IMR-90 (cell line): ENCODE measurements at regions not wholly inside any gene's neighbourhood (a gene's known extent, or its start where the extent isn't known, plus 50 kb on each side); places are given as distances from the start of the nearest gene placed in this dataset.

ENCODE experiments used
- ATAC-seq: fragments of 200-7000 bp; cut with Tn5 transposase; 2 replicates; pipeline ENCODE4 v1.9.1; 2020; ENCODE audit warnings: low read depth, mild to moderate bottlenecking, moderate library complexity
- BruUV-seq: library from RNA; stranded (reverse); fragments of 400-500 nt; replicated peaks from 2 replicates; lab custom pipeline; 2021; lab: Mats Ljungman, UMichigan
- CTCF ChIA-PET: fragments of 300-600 bp; formaldehyde crosslinking; extraction: SDS; loops from one replicate; lab custom pipeline; 2021; ENCODE audit warnings: antibody characterized with exemption; lab: Yijun Ruan, JAX
- POLR2A ChIA-PET: fragments of 300-600 bp; sonication (Branson Sonifier 250); formaldehyde crosslinking; loops from one replicate; lab custom pipeline; 2022; ENCODE audit warnings: antibody characterized with exemption; ENCODE audit not compliant: unreplicated experiment; lab: Charles Lee
- DNase-seq: peaks from one replicate; pipeline ENCODE4 v3.0.0; 2013
- H2AFZ ChIP-seq: replicated peaks from 2 replicates; pipeline ENCODE3; 2013; ENCODE audit warnings: low read length, mild to moderate bottlenecking; ENCODE audit not compliant: poor library complexity
- H2AK5ac ChIP-seq: 2 replicates; pipeline ENCODE4 v1.6.1; 2013; ENCODE audit warnings: low read depth, low read length, inconsistent platforms
- H2AK9ac ChIP-seq: replicated peaks from 2 replicates; pipeline ENCODE3; 2013; ENCODE audit warnings: mild to moderate bottlenecking, low read depth, low read length, moderate library complexity; ENCODE audit not compliant: poor library complexity
- H2BK120ac ChIP-seq: 2 replicates; pipeline ENCODE4 v1.6.1; 2013; ENCODE audit warnings: low read depth, low read length, inconsistent platforms
- H2BK15ac ChIP-seq: 3 replicates; pipeline ENCODE4 v1.6.1; 2013; ENCODE audit warnings: low read depth, low read length, inconsistent platforms
- H2BK20ac ChIP-seq: 2 replicates; pipeline ENCODE4 v1.6.1; 2013; ENCODE audit warnings: low read depth, mild to moderate bottlenecking, inconsistent platforms, low read length, moderate library complexity
- H2BK5ac ChIP-seq: 2 replicates; pipeline ENCODE4 v1.6.1; 2013; ENCODE audit warnings: mild to moderate bottlenecking, low read depth, low read length, inconsistent platforms; ENCODE audit not compliant: poor library complexity, severe bottlenecking
- H3K14ac ChIP-seq: replicated peaks from 2 replicates; pipeline ENCODE4 v1.6.1; 2013; ENCODE audit warnings: low read depth, low read length, inconsistent platforms
- H3K18ac ChIP-seq: 2 replicates; pipeline ENCODE4 v1.6.1; 2013; ENCODE audit warnings: low read depth, low read length, control low read depth
- H3K23ac ChIP-seq: 2 replicates; pipeline ENCODE4 v1.6.1; 2013; ENCODE audit warnings: low read depth, low read length, inconsistent platforms
- H3K27ac ChIP-seq: 2 replicates; pipeline ENCODE4 v1.5.1; 2013; ENCODE audit warnings: mild to moderate bottlenecking, control low read depth, low read length; ENCODE audit not compliant: insufficient read depth
- H3K27me3 ChIP-seq: 2 replicates; pipeline ENCODE4 v1.6.1; 2013; ENCODE audit warnings: low read length; ENCODE audit not compliant: control insufficient read depth, insufficient read depth
- H3K36me3 ChIP-seq: 2 replicates; pipeline ENCODE4 v1.6.1; 2013; ENCODE audit warnings: low read length, mixed read lengths; ENCODE audit not compliant: control insufficient read depth, insufficient read depth
- H3K4ac ChIP-seq: 2 replicates; pipeline ENCODE4 v1.6.1; 2013; ENCODE audit warnings: low read depth, low read length, inconsistent platforms
- H3K4me1 ChIP-seq: 2 replicates; pipeline ENCODE4 v1.6.1; 2013; ENCODE audit warnings: low read length, mixed read lengths; ENCODE audit not compliant: control insufficient read depth, insufficient read depth
- H3K4me2 ChIP-seq: 2 replicates; pipeline ENCODE4 v1.6.1; 2013; ENCODE audit warnings: low read depth, mild to moderate bottlenecking, control low read depth, low read length, moderate library complexity
- H3K4me3 ChIP-seq: 2 replicates; pipeline ENCODE4 v1.5.1; 2013; ENCODE audit warnings: low read depth, mild to moderate bottlenecking, control low read depth, low read length, moderate library complexity; ENCODE audit not compliant: insufficient read depth
- H3K56ac ChIP-seq: 2 replicates; pipeline ENCODE4 v1.6.1; 2013; ENCODE audit warnings: low read length, inconsistent platforms; ENCODE audit not compliant: insufficient read depth; ENCODE audit errors: extremely low read depth
- H3K79me1 ChIP-seq, 2 experiments: 2 replicates each; pipeline ENCODE4 v1.6.1; 2013; ENCODE audit warnings: low read length in 2 of 2, inconsistent platforms in 1 of 2, low read depth in 1 of 2
- H3K9ac ChIP-seq: 2 replicates; pipeline ENCODE4 v1.6.1; 2013; ENCODE audit warnings: low read depth, low read length, control low read depth
- H3K9me1 ChIP-seq: 2 replicates; pipeline ENCODE4 v1.6.1; 2013; ENCODE audit warnings: low read length, inconsistent platforms; ENCODE audit not compliant: insufficient read depth
- H3K9me3 ChIP-seq: 2 replicates; pipeline ENCODE4 v1.6.1; 2013; ENCODE audit warnings: low read length; ENCODE audit not compliant: control insufficient read depth, insufficient read depth
- H4K20me1 ChIP-seq: 2 replicates; pipeline ENCODE4 v1.6.1; 2013; ENCODE audit warnings: low read length, inconsistent platforms; ENCODE audit not compliant: insufficient read depth
- H4K5ac ChIP-seq: 2 replicates; pipeline ENCODE4 v1.6.1; 2013; ENCODE audit warnings: mild to moderate bottlenecking, low read depth, low read length, control low read depth
- H4K8ac ChIP-seq, 2 experiments: 2 replicates each; pipeline ENCODE4 v1.6.1; 2013; ENCODE audit warnings: low read depth in 2 of 2, low read length in 2 of 2, control low read depth in 1 of 2, inconsistent platforms in 1 of 2
- H4K91ac ChIP-seq: 2 replicates; pipeline ENCODE4 v1.6.1; 2013; ENCODE audit warnings: low read depth, low read length, inconsistent platforms; ENCODE audit not compliant: insufficient read depth
- BHLHE40 ChIP-seq: fragments of 150-350 bp; IDR thresholded peaks from 2 replicates; pipeline ENCODE4 v1.6.1; 2016; ENCODE audit warnings: mild to moderate bottlenecking, low read depth, low read length
- CHD1 ChIP-seq: IDR thresholded peaks from 2 replicates; pipeline ENCODE4 v1.6.1; 2012; ENCODE audit warnings: low read depth, low read length, improper control_type of control experiment
- FOS ChIP-seq: fragments of 150-350 bp; IDR thresholded peaks from 2 replicates; pipeline ENCODE4 v1.6.1; 2016; ENCODE audit warnings: low read depth, low read length
- MAFK ChIP-seq: IDR thresholded peaks from 2 replicates; pipeline ENCODE4 v1.6.1; 2012; ENCODE audit warnings: low read depth, low read length, improper control_type of control experiment
- MAZ ChIP-seq: IDR thresholded peaks from 2 replicates; pipeline ENCODE4 v1.6.1; 2012; ENCODE audit warnings: low read depth, mild to moderate bottlenecking, low read length, improper control_type of control experiment, moderate library complexity, borderline replicate concordance
- MXI1 ChIP-seq: IDR thresholded peaks from 2 replicates; pipeline ENCODE4 v1.6.1; 2012; ENCODE audit warnings: low read depth, mild to moderate bottlenecking, low read length, moderate library complexity, borderline replicate concordance
- NFE2L2 ChIP-seq: fragments of 150-350 bp; IDR thresholded peaks from 2 replicates; pipeline ENCODE4 v1.6.1; 2016; ENCODE audit warnings: low read depth, mild to moderate bottlenecking, low read length
- POLR2A ChIP-seq: IDR thresholded peaks from 2 replicates; pipeline ENCODE4 v1.6.1; 2012; ENCODE audit warnings: mild to moderate bottlenecking, low read depth, low read length
- RCOR1 ChIP-seq: IDR thresholded peaks from 2 replicates; pipeline ENCODE4 v1.6.1; 2012; ENCODE audit warnings: mild to moderate bottlenecking, low read length, improper control_type of control experiment; ENCODE audit not compliant: insufficient replicate concordance
- RFX5 ChIP-seq: IDR thresholded peaks from 2 replicates; pipeline ENCODE4 v1.8.0; 2012; ENCODE audit warnings: low read depth, mild to moderate bottlenecking, low read length, moderate library complexity
- WGBS, 2 experiments: methylation state at CpG; one replicate each; pipeline versions ENCODE4 v1.1.5 to v1.1.7; 2013; ENCODE audit warnings: missing lambda C conversion rate in 2 of 2; ENCODE audit not compliant: insufficient read length in 1 of 2; ENCODE audit errors: extremely low coverage in 2 of 2; 5-methylcytosine and 5-hydroxymethylcytosine counted together
- dilution Hi-C: fragments of 300-500 bp; cut with HindIII; formaldehyde crosslinking; loops from one replicate; pipeline ENCODE4 v1.14.3; 2018; ENCODE audit warnings: low sequenced_read_pairs; ENCODE audit not compliant: unreplicated experiment
- in situ Hi-C: fragments of 300-500 bp; cut with MboI; formaldehyde crosslinking; loops from 3 replicates; pipeline ENCODE4 v1.14.3; 2019; ENCODE audit warnings: low sequenced_read_pairs, inconsistent platforms, mixed read lengths
- intact Hi-C: fragments of 100-400 bp; cut with micrococcal nuclease; formaldehyde crosslinking; loops from 2 replicates; pipeline ENCODE4 v1.10.0; 2022
- TF ChIP-seq, protein P1 (sequence below): fragments of 150-350 bp; IDR thresholded peaks from 2 replicates; pipeline ENCODE4 v1.6.1; 2016; ENCODE audit warnings: low read depth, mild to moderate bottlenecking, low read length, moderate library complexity, borderline replicate concordance

DNA sequence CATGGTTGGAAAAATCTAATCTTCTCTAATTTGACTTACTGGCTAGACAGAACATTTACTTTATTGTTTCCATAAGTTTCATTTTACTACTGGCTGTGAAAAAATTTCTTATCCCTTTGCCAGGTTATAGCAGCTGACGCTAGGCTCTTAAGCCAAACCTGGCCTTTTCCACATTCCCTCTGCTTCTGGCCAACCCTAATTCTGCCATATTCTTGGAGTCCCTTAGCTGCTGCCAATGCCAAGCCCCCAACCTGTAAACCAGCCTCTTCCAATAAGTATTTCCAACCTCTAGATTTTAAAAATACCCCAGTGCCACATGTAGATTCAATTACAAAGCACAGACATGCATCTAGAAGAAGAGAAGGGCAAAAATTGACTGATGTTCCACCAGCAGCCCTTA is 452.3 kb upstream of the MEX3C start:
- H2BK120ac ChIP-seq: no peak overlapping the region
- POLR2A ChIA-PET: no interaction called here
- H3K9me1 ChIP-seq: no peaks in the 10 kb centered on the region
- no peak overlapping the region for H2BK15ac ChIP-seq
- peaks cover 6% of the 10 kb centered on the region for H3K9me3 ChIP-seq
- no peak overlapping the region for H3K27ac ChIP-seq
- H3K79me1 ChIP-seq: no peaks in the 10 kb centered on the region
- H4K20me1 ChIP-seq: no peaks in the 10 kb centered on the region
- H3K14ac ChIP-seq: no peak overlapping the region
- H3K18ac ChIP-seq: no peak overlapping the region
- no peak overlapping the region for H2AK9ac ChIP-seq
- WGBS, 2 experiments: no CpG with 5 or more reads among the region's 1 CpG
- DNase-seq (no peak), ATAC-seq (no peak)
- no peaks in the 10 kb centered on the region for H3K27me3 ChIP-seq
- no peak overlapping the region for H3K4me3 ChIP-seq
- H4K5ac ChIP-seq: no peak overlapping the region
- no peak overlapping the region for H3K56ac ChIP-seq
- H2BK5ac ChIP-seq: no peak overlapping the region
- H2AFZ ChIP-seq: no peak overlapping the region
- CTCF ChIA-PET: no interaction called here
- BruUV-seq: no TSS peak
- no peak overlapping the region for H3K23ac ChIP-seq
- TF ChIP-seq MAFK: no peak
- TF ChIP-seq CHD1: no peak
- TF ChIP-seq RFX5: no peak
- TF ChIP-seq, protein P1, sequence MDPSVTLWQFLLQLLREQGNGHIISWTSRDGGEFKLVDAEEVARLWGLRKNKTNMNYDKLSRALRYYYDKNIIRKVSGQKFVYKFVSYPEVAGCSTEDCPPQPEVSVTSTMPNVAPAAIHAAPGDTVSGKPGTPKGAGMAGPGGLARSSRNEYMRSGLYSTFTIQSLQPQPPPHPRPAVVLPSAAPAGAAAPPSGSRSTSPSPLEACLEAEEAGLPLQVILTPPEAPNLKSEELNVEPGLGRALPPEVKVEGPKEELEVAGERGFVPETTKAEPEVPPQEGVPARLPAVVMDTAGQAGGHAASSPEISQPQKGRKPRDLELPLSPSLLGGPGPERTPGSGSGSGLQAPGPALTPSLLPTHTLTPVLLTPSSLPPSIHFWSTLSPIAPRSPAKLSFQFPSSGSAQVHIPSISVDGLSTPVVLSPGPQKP: no peak
- TF ChIP-seq MXI1: no peak
- no peak for TF ChIP-seq MAZ
- no peak for TF ChIP-seq POLR2A
- no peak for TF ChIP-seq BHLHE40
- TF ChIP-seq NFE2L2: no peak
- no peak for TF ChIP-seq FOS
- TF ChIP-seq RCOR1: no peak
- dilution Hi-C loops (no loop called here), intact Hi-C loops (no loop called here), in situ Hi-C loops (loop anchor here (25.0 kb wide), 1 partner anchor 1038 kb away; no protein-coding TSS in a partner anchor)
- H3K9ac ChIP-seq: no peak overlapping the region
- H3K36me3 ChIP-seq: no peaks in the 10 kb centered on the region
- H3K4ac ChIP-seq: no peak overlapping the region
- no peaks in the 10 kb centered on the region for H3K4me1 ChIP-seq
- no peak overlapping the region for H4K8ac ChIP-seq
- no peak overlapping the region for H4K91ac ChIP-seq
- no peak overlapping the region for H3K4me2 ChIP-seq
- H2AK5ac ChIP-seq: no peak overlapping the region
- no peak overlapping the region for H2BK20ac ChIP-seq
